ENCODE measurements at regions not wholly inside any gene's neighbourhood (a gene's known extent, or its start where the extent isn't known, plus 50 kb on each side); places are given as distances from the start of the nearest gene placed in this dataset.
A peak's percentile ranks its signal among the peaks of the same experiment; 100 is the strongest.

GRCh38 chr12:41983856-41984255 lies 160.8 kb downstream of the GXYLT1 start:
- no peaks in the 10 kb centered on the region for H3K36me3 ChIP-seq (ENCODE audit: control insufficient read depth, insufficient read depth, low read length)

GRCh38 chr12:41983394-41983793 lies 161.3 kb downstream of the GXYLT1 start:
- no peak overlapping the region for H3K4me3 ChIP-seq (ENCODE audit: low read length)
- H3K36me3 ChIP-seq (ENCODE audit: control insufficient read depth, insufficient read depth, low read length) = no peaks in the 10 kb centered on the region
- H3K4me1 ChIP-seq (ENCODE audit: control insufficient read depth, insufficient read depth, low read length) = peaks cover 4% of the 10 kb centered on the region
- DNase-seq = no peak
- H3K27me3 ChIP-seq (ENCODE audit: control insufficient read depth, insufficient read depth, low read length) = no peaks in the 10 kb centered on the region
- H3K27ac ChIP-seq (ENCODE audit: low read length) = no peak overlapping the region
- 50% methylated on average over 1 of the region's 1 CpG for WGBS (ENCODE audit: insufficient coverage, low lambda C conversion rate)
- H3K9me3 ChIP-seq (ENCODE audit: control insufficient read depth, low read depth, low read length) = no peaks in the 10 kb centered on the region

More at GRCh38 chr12:41983856-41984255, 160.8 kb downstream of the GXYLT1 start:
- Histone ChIP-seq H3K4me3 (ENCODE audit: low read length) (no peak overlapping the region), H3K27ac (ENCODE audit: low read length) (no peak overlapping the region), H3K4me1 (ENCODE audit: control insufficient read depth, insufficient read depth, low read length) (peaks cover 4% of the 10 kb centered on the region), H3K27me3 (ENCODE audit: control insufficient read depth, insufficient read depth, low read length) (no peaks in the 10 kb centered on the region), H3K9me3 (ENCODE audit: control insufficient read depth, low read depth, low read length) (peaks cover under 1% of the 10 kb centered on the region)
- no peak for DNase-seq

- no peak for DNase-seq
Measured at GRCh38 chr12:41981758-41982157, 162.9 kb downstream of the GXYLT1 start.

GRCh38 chr12:41981013-41981412 lies 163.7 kb downstream of the GXYLT1 start:
- Histone ChIP-seq H3K36me3 (ENCODE audit: control insufficient read depth, insufficient read depth, low read length) (no peaks in the 10 kb centered on the region), H3K27ac (ENCODE audit: low read length) (no peak overlapping the region), H3K9me3 (ENCODE audit: control insufficient read depth, low read depth, low read length) (no peaks in the 10 kb centered on the region), H3K4me3 (ENCODE audit: low read length) (no peak overlapping the region), H3K27me3 (ENCODE audit: control insufficient read depth, insufficient read depth, low read length) (no peaks in the 10 kb centered on the region), H3K4me1 (ENCODE audit: control insufficient read depth, insufficient read depth, low read length) (peaks cover 4% of the 10 kb centered on the region)
- no peak for DNase-seq
- no CpG with 5 or more reads among the region's 2 CpGs for WGBS (ENCODE audit: insufficient coverage, low lambda C conversion rate)

More at GRCh38 chr12:41981758-41982157, 162.9 kb downstream of the GXYLT1 start:
- H3K4me3 ChIP-seq (ENCODE audit: low read length) = no peak overlapping the region
- WGBS (ENCODE audit: insufficient coverage, low lambda C conversion rate) = no CpG with 5 or more reads among the region's 1 CpG
- no peaks in the 10 kb centered on the region for H3K9me3 ChIP-seq (ENCODE audit: control insufficient read depth, low read depth, low read length)
- no peak overlapping the region for H3K27ac ChIP-seq (ENCODE audit: low read length)
- H3K4me1 ChIP-seq (ENCODE audit: control insufficient read depth, insufficient read depth, low read length) = peaks cover 4% of the 10 kb centered on the region
- no peaks in the 10 kb centered on the region for H3K27me3 ChIP-seq (ENCODE audit: control insufficient read depth, insufficient read depth, low read length)
- no peaks in the 10 kb centered on the region for H3K36me3 ChIP-seq (ENCODE audit: control insufficient read depth, insufficient read depth, low read length)

- 80% methylated on average over 1 of the region's 1 CpG for WGBS (ENCODE audit: insufficient coverage, low lambda C conversion rate)
- Histone ChIP-seq H3K4me3 (ENCODE audit: low read length) (no peak overlapping the region), H3K4me1 (ENCODE audit: control insufficient read depth, insufficient read depth, low read length) (peaks cover 4% of the 10 kb centered on the region), H3K9me3 (ENCODE audit: control insufficient read depth, low read depth, low read length) (no peaks in the 10 kb centered on the region), H3K27ac (ENCODE audit: low read length) (no peak overlapping the region), H3K27me3 (ENCODE audit: control insufficient read depth, insufficient read depth, low read length) (no peaks in the 10 kb centered on the region), H3K36me3 (ENCODE audit: control insufficient read depth, insufficient read depth, low read length) (no peaks in the 10 kb centered on the region)
- DNase-seq = no peak
Measured at GRCh38 chr12:41980390-41980789, 164.3 kb downstream of the GXYLT1 start.

- Histone ChIP-seq H3K27me3 (ENCODE audit: control insufficient read depth, insufficient read depth, low read length) (no peaks in the 10 kb centered on the region), H3K4me1 (ENCODE audit: control insufficient read depth, insufficient read depth, low read length) (peaks cover 4% of the 10 kb centered on the region), H3K9me3 (ENCODE audit: control insufficient read depth, low read depth, low read length) (no peaks in the 10 kb centered on the region), H3K4me3 (ENCODE audit: low read length) (no peak overlapping the region), H3K36me3 (ENCODE audit: control insufficient read depth, insufficient read depth, low read length) (no peaks in the 10 kb centered on the region), H3K27ac (ENCODE audit: low read length) (no peak overlapping the region)
- no CpG with 5 or more reads among the region's 2 CpGs for WGBS (ENCODE audit: insufficient coverage, low lambda C conversion rate)
- DNase-seq = no peak
Measured at GRCh38 chr12:41979574-41979973, 165.1 kb downstream of the GXYLT1 start.

GRCh38 chr12:41972598-41972997 lies 172.1 kb downstream of the GXYLT1 start:
- Histone ChIP-seq H3K4me3 (ENCODE audit: low read length) (no peak overlapping the region), H3K27me3 (ENCODE audit: control insufficient read depth, insufficient read depth, low read length) (no peaks in the 10 kb centered on the region), H3K9me3 (ENCODE audit: control insufficient read depth, low read depth, low read length) (no peaks in the 10 kb centered on the region), H3K36me3 (ENCODE audit: control insufficient read depth, insufficient read depth, low read length) (no peaks in the 10 kb centered on the region), H3K4me1 (ENCODE audit: control insufficient read depth, insufficient read depth, low read length) (no peaks in the 10 kb centered on the region), H3K27ac (ENCODE audit: low read length) (no peak overlapping the region)
- 11% methylated on average over 1 of the region's 2 CpGs for WGBS (ENCODE audit: insufficient coverage, low lambda C conversion rate)
- DNase-seq = peak in 1 of 2 donors; percentile 37

- Histone ChIP-seq H3K27me3 (ENCODE audit: control insufficient read depth, insufficient read depth, low read length) (no peaks in the 10 kb centered on the region), H3K36me3 (ENCODE audit: control insufficient read depth, insufficient read depth, low read length) (no peaks in the 10 kb centered on the region), H3K4me1 (ENCODE audit: control insufficient read depth, insufficient read depth, low read length) (no peaks in the 10 kb centered on the region), H3K27ac (ENCODE audit: low read length) (no peak overlapping the region), H3K4me3 (ENCODE audit: low read length) (no peak overlapping the region), H3K9me3 (ENCODE audit: control insufficient read depth, low read depth, low read length) (no peaks in the 10 kb centered on the region)
- WGBS (ENCODE audit: insufficient coverage, low lambda C conversion rate) = 72% methylated on average over 3 of the region's 3 CpGs
- no peak for DNase-seq
Measured at GRCh38 chr12:41972196-41972595, 172.5 kb downstream of the GXYLT1 start.

- no peaks in the 10 kb centered on the region for H3K36me3 ChIP-seq (ENCODE audit: control insufficient read depth, insufficient read depth, low read length)
- DNase-seq = no peak
- H3K9me3 ChIP-seq (ENCODE audit: control insufficient read depth, low read depth, low read length) = no peaks in the 10 kb centered on the region
- no peaks in the 10 kb centered on the region for H3K27me3 ChIP-seq (ENCODE audit: control insufficient read depth, insufficient read depth, low read length)
- H3K4me3 ChIP-seq (ENCODE audit: low read length) = no peak overlapping the region
- WGBS (ENCODE audit: insufficient coverage, low lambda C conversion rate) = no CpG with 5 or more reads among the region's 2 CpGs
- H3K27ac ChIP-seq (ENCODE audit: low read length) = no peak overlapping the region
- H3K4me1 ChIP-seq (ENCODE audit: control insufficient read depth, insufficient read depth, low read length) = no peaks in the 10 kb centered on the region
Measured at GRCh38 chr12:41970744-41971143, 173.9 kb downstream of the GXYLT1 start.

GRCh38 chr12:41968599-41968998 lies 176.1 kb downstream of the GXYLT1 start:
- Histone ChIP-seq H3K36me3 (ENCODE audit: control insufficient read depth, insufficient read depth, low read length) (no peaks in the 10 kb centered on the region), H3K4me1 (ENCODE audit: control insufficient read depth, insufficient read depth, low read length) (no peaks in the 10 kb centered on the region), H3K27me3 (ENCODE audit: control insufficient read depth, insufficient read depth, low read length) (no peaks in the 10 kb centered on the region), H3K4me3 (ENCODE audit: low read length) (no peak overlapping the region), H3K9me3 (ENCODE audit: control insufficient read depth, low read depth, low read length) (no peaks in the 10 kb centered on the region), H3K27ac (ENCODE audit: low read length) (no peak overlapping the region)
- no peak for DNase-seq

- WGBS (ENCODE audit: insufficient coverage, low lambda C conversion rate) = 86% methylated on average over 2 of the region's 14 CpGs
- no peaks in the 10 kb centered on the region for H3K4me1 ChIP-seq (ENCODE audit: control insufficient read depth, insufficient read depth, low read length)
- H3K36me3 ChIP-seq (ENCODE audit: control insufficient read depth, insufficient read depth, low read length) = no peaks in the 10 kb centered on the region
- H3K27me3 ChIP-seq (ENCODE audit: control insufficient read depth, insufficient read depth, low read length) = no peaks in the 10 kb centered on the region
- DNase-seq = no peak
- no peaks in the 10 kb centered on the region for H3K9me3 ChIP-seq (ENCODE audit: control insufficient read depth, low read depth, low read length)
- H3K27ac ChIP-seq (ENCODE audit: low read length) = no peak overlapping the region
- no peak overlapping the region for H3K4me3 ChIP-seq (ENCODE audit: low read length)
Measured at GRCh38 chr12:41967668-41968500, 176.8 kb downstream of the GXYLT1 start.

Data from large intestine (tissue), 3 donors.